Trophoblast cell (in vitro differentiated cells and primary cell): ENCODE measurements at regions not wholly inside any gene's neighbourhood (a gene's known extent, or its start where the extent isn't known, plus 50 kb on each side); places are given as distances from the start of the nearest gene placed in this dataset.

Source experiments
- DNase-seq, 2 donors: peaks; one replicate each; pipeline ENCODE4 v3.0.0-alpha.2; 2016
- H2AFZ ChIP-seq: 2 replicates; pipeline ENCODE4 v1.6.1; 2013; ENCODE audit warnings: low read length, moderate library complexity, mild to moderate bottlenecking; ENCODE audit not compliant: insufficient read depth, poor library complexity
- H2AK5ac ChIP-seq: 2 replicates; pipeline ENCODE4 v1.6.1; 2013; ENCODE audit warnings: mild to moderate bottlenecking, low read length
- H2BK120ac ChIP-seq: 2 replicates; pipeline ENCODE4 v1.6.1; 2013; ENCODE audit warnings: low read length, mild to moderate bottlenecking, moderate library complexity; ENCODE audit not compliant: insufficient read depth, poor library complexity
- H2BK12ac ChIP-seq: 2 replicates; pipeline ENCODE4 v1.6.1; 2013; ENCODE audit warnings: mild to moderate bottlenecking, low read length, moderate library complexity
- H2BK5ac ChIP-seq: 2 replicates; pipeline ENCODE4 v1.6.1; 2013; ENCODE audit warnings: low read length, low read depth, moderate library complexity, mild to moderate bottlenecking; ENCODE audit not compliant: poor library complexity
- H3K14ac ChIP-seq: 2 replicates; pipeline ENCODE4 v1.6.1; 2013; ENCODE audit warnings: mild to moderate bottlenecking, low read length
- H3K18ac ChIP-seq: 2 replicates; pipeline ENCODE4 v1.6.1; 2013; ENCODE audit warnings: mild to moderate bottlenecking, low read length
- H3K23ac ChIP-seq: 2 replicates; pipeline ENCODE4 v1.6.1; 2013; ENCODE audit warnings: low read length
- H3K27ac ChIP-seq: 2 replicates; pipeline ENCODE4 v1.5.1; 2013; ENCODE audit warnings: low read depth, mild to moderate bottlenecking, inconsistent platforms, low read length, moderate library complexity
- H3K27me3 ChIP-seq: 2 replicates; pipeline ENCODE4 v1.6.1; 2013; ENCODE audit warnings: inconsistent platforms, mild to moderate bottlenecking, low read length, moderate library complexity; ENCODE audit not compliant: insufficient read depth
- H3K36me3 ChIP-seq, 2 experiments: 1 replicate in 1 of 2; 2 replicates in 1 of 2; pipeline ENCODE4 v1.6.1; 2013; ENCODE audit warnings: low read length in 2 of 2, mild to moderate bottlenecking in 2 of 2, moderate library complexity in 1 of 2; ENCODE audit not compliant: insufficient read depth in 2 of 2, control insufficient read depth in 1 of 2
- H3K4ac ChIP-seq: 2 replicates; pipeline ENCODE4 v1.6.1; 2013; ENCODE audit warnings: low read depth, mild to moderate bottlenecking, low read length, moderate library complexity
- H3K4me1 ChIP-seq, 2 experiments: 1 replicate in 1 of 2; 2 replicates in 1 of 2; pipeline ENCODE4 v1.6.1; 2013; ENCODE audit warnings: low read length in 2 of 2, mild to moderate bottlenecking in 2 of 2, moderate library complexity in 1 of 2; ENCODE audit not compliant: insufficient read depth in 2 of 2, control insufficient read depth in 1 of 2
- H3K4me2 ChIP-seq: 2 replicates; pipeline ENCODE4 v1.6.1; 2013; ENCODE audit warnings: inconsistent platforms, mild to moderate bottlenecking, low read length, moderate library complexity
- H3K4me3 ChIP-seq: 2 replicates; pipeline ENCODE4 v1.5.1; 2013; ENCODE audit warnings: mild to moderate bottlenecking, low read depth, low read length, inconsistent platforms
- H3K79me1 ChIP-seq: one replicate; pipeline ENCODE4 v1.6.1; 2013; ENCODE audit warnings: low read length
- H3K79me2 ChIP-seq: 2 replicates; pipeline ENCODE4 v1.6.1; 2013; ENCODE audit warnings: low read length, mild to moderate bottlenecking; ENCODE audit not compliant: control insufficient read depth, insufficient read depth, poor library complexity
- H3K9ac ChIP-seq: 2 replicates; pipeline ENCODE4 v1.6.1; 2013; ENCODE audit warnings: mild to moderate bottlenecking, low read length
- H3K9me3 ChIP-seq: 2 replicates; pipeline ENCODE4 v1.6.1; 2013; ENCODE audit warnings: low read depth, mild to moderate bottlenecking, control low read depth, inconsistent platforms, low read length; ENCODE audit not compliant: insufficient read depth
- H4K12ac ChIP-seq: 2 replicates; pipeline ENCODE4 v1.6.1; 2013; ENCODE audit warnings: low read depth, mild to moderate bottlenecking, low read length, moderate library complexity
- H4K8ac ChIP-seq: 2 replicates; pipeline ENCODE4 v1.6.1; 2013; ENCODE audit warnings: low read depth, mild to moderate bottlenecking, low read length, moderate library complexity
- H4K91ac ChIP-seq: one replicate; pipeline ENCODE4 v1.6.1; 2013; ENCODE audit warnings: low read depth, mild to moderate bottlenecking, low read length, moderate library complexity
- WGBS: extraction: QIAGEN DNeasy Blood & Tissue Kit; methylation state at CpG from one replicate; pipeline ENCODE4 v1.1.7; 2013; ENCODE audit warnings: missing lambda C conversion rate; ENCODE audit not compliant: insufficient read length, insufficient coverage; ENCODE audit errors: extremely low coverage; 5-methylcytosine and 5-hydroxymethylcytosine counted together

DNA sequence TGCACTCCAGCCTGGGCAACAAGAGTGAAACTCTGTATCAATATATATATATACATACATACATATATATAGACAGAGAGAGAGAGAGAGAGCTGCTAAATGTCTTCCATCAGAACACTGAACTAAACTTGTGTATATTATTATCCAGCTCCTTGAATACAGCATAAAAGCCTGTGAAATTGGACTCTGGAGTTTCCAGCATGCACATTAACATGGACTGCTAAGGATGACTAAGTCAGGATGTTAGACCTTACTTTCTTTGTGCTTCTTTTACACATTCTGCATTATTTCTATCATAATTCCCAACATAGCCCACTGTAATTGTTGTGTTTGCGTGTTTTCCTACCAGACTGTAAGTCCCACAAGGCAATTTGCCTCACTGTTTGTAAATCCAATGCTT, 259.1 kb downstream of the TGFB2 start:
- no peak for DNase-seq
- H2BK5ac ChIP-seq: no peak overlapping the region
- no peak overlapping the region for H2AK5ac ChIP-seq
- H2BK120ac ChIP-seq: no peak overlapping the region
- no peak overlapping the region for H2BK12ac ChIP-seq
- no peak overlapping the region for H3K14ac ChIP-seq
- H3K4me2 ChIP-seq: no peak overlapping the region
- no peak overlapping the region for H4K12ac ChIP-seq
- no CpG with 5 or more reads among the region's 1 CpG for WGBS
- no peaks in the 10 kb centered on the region for H3K27me3 ChIP-seq
- H3K9me3 ChIP-seq: no peaks in the 10 kb centered on the region
- no peak overlapping the region for H3K4me3 ChIP-seq
- no peak overlapping the region for H3K27ac ChIP-seq
- H3K36me3 ChIP-seq: no peaks in the 10 kb centered on the region
- H4K8ac ChIP-seq: no peak overlapping the region
- H3K4ac ChIP-seq: no peak overlapping the region
- no peaks in the 10 kb centered on the region for H3K4me1 ChIP-seq
- H3K23ac ChIP-seq: no peak overlapping the region
- peaks cover 6% of the 10 kb centered on the region for H3K79me1 ChIP-seq
- no peak overlapping the region for H3K9ac ChIP-seq
- H3K18ac ChIP-seq: no peak overlapping the region
- H4K91ac ChIP-seq: no peak overlapping the region
- H2AFZ ChIP-seq: no peak overlapping the region
- H3K79me2 ChIP-seq: no peaks in the 10 kb centered on the region

DNA sequence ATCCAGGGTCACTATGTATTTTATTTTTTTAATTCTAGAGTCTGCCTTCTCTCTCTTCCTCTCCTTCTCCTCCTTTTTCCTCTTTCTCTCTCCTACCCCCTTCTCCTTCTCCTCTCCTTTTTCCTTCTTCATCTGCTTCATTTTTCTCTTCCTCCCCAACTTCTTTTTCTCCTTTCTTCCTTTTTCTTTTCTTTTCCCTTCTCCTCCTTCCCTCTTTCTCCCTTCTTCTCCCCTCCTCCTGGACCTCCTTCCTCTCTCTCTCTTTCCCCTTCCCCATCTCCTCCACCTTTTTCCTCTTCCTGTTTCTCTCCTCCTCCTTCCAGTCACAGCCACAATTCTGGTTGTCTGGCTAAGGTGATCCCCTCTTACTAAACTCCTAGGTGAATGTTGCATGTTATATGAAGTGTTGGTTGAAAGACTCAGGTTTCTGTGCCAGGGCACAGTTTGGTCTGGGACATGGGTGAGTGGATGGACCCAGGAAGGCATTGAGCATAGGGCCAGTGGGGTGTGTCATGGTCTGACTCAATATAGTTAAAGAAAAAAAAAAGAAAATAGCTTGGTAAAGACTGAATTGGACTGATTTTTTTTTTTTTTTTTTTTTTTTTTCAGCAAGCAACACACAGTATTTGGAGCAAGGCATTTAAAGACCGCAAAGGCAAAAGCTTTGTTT, 266.9 kb downstream of the TGFB2 start:
- Histone ChIP-seq H2BK5ac (no peak overlapping the region), H3K14ac (no peak overlapping the region), H3K36me3 (no peaks in the 10 kb centered on the region), H3K18ac (no peak overlapping the region), H2BK12ac (no peak overlapping the region), H3K27me3 (no peaks in the 10 kb centered on the region), H3K4me1 (no peaks in the 10 kb centered on the region), H3K79me1 (no peaks in the 10 kb centered on the region), H3K27ac (no peak overlapping the region), H3K4ac (no peak overlapping the region), H3K23ac (no peak overlapping the region), H3K4me3 (no peak overlapping the region), H4K12ac (no peak overlapping the region), H2BK120ac (no peak overlapping the region), H3K79me2 (no peaks in the 10 kb centered on the region), H4K8ac (no peak overlapping the region), H3K4me2 (no peak overlapping the region), H2AK5ac (no peak overlapping the region), H4K91ac (no peak overlapping the region), H3K9me3 (no peaks in the 10 kb centered on the region), H2AFZ (no peak overlapping the region), H3K9ac (no peak overlapping the region)
- no peak for DNase-seq
- WGBS: no CpG with 5 or more reads among the region's 1 CpG

DNA sequence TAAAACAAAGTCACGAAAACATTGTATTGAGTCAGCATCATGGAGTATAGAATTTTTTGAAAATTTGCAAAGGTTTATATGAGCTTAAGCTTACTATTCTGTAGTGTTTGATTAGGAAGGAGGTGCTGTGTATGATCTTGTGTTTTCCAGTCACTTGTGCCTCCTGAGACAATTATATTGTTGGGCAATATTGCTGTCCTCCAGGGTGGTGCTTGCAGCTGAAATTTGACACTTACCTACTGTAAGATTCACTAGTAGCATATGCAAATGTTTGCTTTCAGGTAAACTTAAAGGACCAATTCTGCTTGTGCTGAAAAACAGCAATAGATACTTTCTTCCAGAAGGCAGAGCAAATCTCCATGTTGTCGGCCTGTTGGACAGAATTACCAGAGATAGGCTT, 268.0 kb downstream of the TGFB2 start:
- no peak for DNase-seq
- no peak overlapping the region for H3K9ac ChIP-seq
- no peak overlapping the region for H3K4me3 ChIP-seq
- no peak overlapping the region for H4K8ac ChIP-seq
- H3K27me3 ChIP-seq: no peaks in the 10 kb centered on the region
- no peak overlapping the region for H2AK5ac ChIP-seq
- no peaks in the 10 kb centered on the region for H3K9me3 ChIP-seq
- H3K4me1 ChIP-seq: no peaks in the 10 kb centered on the region
- no peak overlapping the region for H2AFZ ChIP-seq
- no CpG with 5 or more reads among the region's 2 CpGs for WGBS
- H3K79me2 ChIP-seq: no peaks in the 10 kb centered on the region
- no peaks in the 10 kb centered on the region for H3K36me3 ChIP-seq
- no peak overlapping the region for H3K23ac ChIP-seq
- H3K18ac ChIP-seq: no peak overlapping the region
- H3K4ac ChIP-seq: no peak overlapping the region
- no peak overlapping the region for H2BK5ac ChIP-seq
- no peaks in the 10 kb centered on the region for H3K79me1 ChIP-seq
- no peak overlapping the region for H2BK120ac ChIP-seq
- no peak overlapping the region for H4K91ac ChIP-seq
- no peak overlapping the region for H3K4me2 ChIP-seq
- no peak overlapping the region for H3K27ac ChIP-seq
- no peak overlapping the region for H4K12ac ChIP-seq
- no peak overlapping the region for H2BK12ac ChIP-seq
- no peak overlapping the region for H3K14ac ChIP-seq

DNA sequence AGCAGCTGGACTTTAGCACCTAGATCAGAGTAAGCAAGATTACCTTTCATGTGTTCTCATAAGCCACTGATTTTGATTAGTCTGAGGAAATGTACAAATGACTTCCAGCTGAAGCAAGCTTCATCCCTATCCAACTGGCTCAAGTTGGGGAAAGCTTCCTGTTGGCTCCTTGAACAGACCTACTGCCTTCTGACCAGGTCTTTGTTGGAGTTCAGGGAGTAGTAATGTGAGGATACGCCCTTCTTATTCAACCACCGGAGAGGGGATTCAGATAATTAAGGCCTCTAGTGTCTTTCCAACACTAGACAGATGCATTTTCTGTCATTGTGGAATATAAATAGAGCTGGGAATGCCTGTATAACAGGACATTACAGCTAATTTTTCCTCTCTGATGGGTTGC, 268.9 kb downstream of the TGFB2 start:
- Histone ChIP-seq H2BK120ac (no peak overlapping the region), H2BK5ac (no peak overlapping the region), H3K79me2 (no peaks in the 10 kb centered on the region), H2AK5ac (no peak overlapping the region), H3K4me3 (no peak overlapping the region), H3K4me1 (no peaks in the 10 kb centered on the region), H3K27ac (no peak overlapping the region), H3K18ac (no peak overlapping the region), H4K8ac (no peak overlapping the region), H4K91ac (no peak overlapping the region), H3K36me3 (no peaks in the 10 kb centered on the region), H3K9me3 (no peaks in the 10 kb centered on the region), H3K4ac (no peak overlapping the region), H3K27me3 (no peaks in the 10 kb centered on the region), H2BK12ac (no peak overlapping the region), H3K9ac (no peak overlapping the region), H3K14ac (no peak overlapping the region), H3K4me2 (no peak overlapping the region), H3K23ac (no peak overlapping the region), H2AFZ (no peak overlapping the region), H3K79me1 (no peaks in the 10 kb centered on the region), H4K12ac (no peak overlapping the region)
- no CpG with 5 or more reads among the region's 2 CpGs for WGBS
- DNase-seq: no peak
